ENCODE measurements at regions not wholly inside any gene's neighbourhood (a gene's known extent, or its start where the extent isn't known, plus 50 kb on each side); places are given as distances from the start of the nearest gene placed in this dataset.

GRCh38 chr11:129596351-129596750 lies 219.3 kb upstream of the TMEM45B start:
- no peak overlapping the region for H3K4me3 ChIP-seq (ENCODE audit: low read length)
- no peak for DNase-seq (ENCODE audit: low read depth)
- TF ChIP-seq CTCF (conservative IDR thresholded peaks at IDR 0.05; ENCODE audit: low read length) = no peak

GRCh38 chr11:129598378-129598777 lies 217.3 kb upstream of the TMEM45B start:
- no peak overlapping the region for H3K4me3 ChIP-seq (ENCODE audit: low read length)
- no peak for TF ChIP-seq CTCF (conservative IDR thresholded peaks at IDR 0.05; ENCODE audit: low read length)
- DNase-seq (ENCODE audit: low read depth) = no peak

GRCh38 chr11:129605815-129606214 lies 209.8 kb upstream of the TMEM45B start:
- no peak for DNase-seq (ENCODE audit: low read depth)
- no peak for TF ChIP-seq CTCF (conservative IDR thresholded peaks at IDR 0.05; ENCODE audit: low read length)
- H3K4me3 ChIP-seq (ENCODE audit: low read length) = no peak overlapping the region

- DNase-seq (ENCODE audit: low read depth) = no peak
- TF ChIP-seq CTCF (conservative IDR thresholded peaks at IDR 0.05; ENCODE audit: low read length) = no peak
- H3K4me3 ChIP-seq (ENCODE audit: low read length) = no peak overlapping the region
These were observed 206.9 kb upstream of the TMEM45B start for GRCh38 chr11:129608711-129609110.

GRCh38 chr11:129610125-129610524 lies 205.5 kb upstream of the TMEM45B start:
- no peak for DNase-seq (ENCODE audit: low read depth)
- no peak for TF ChIP-seq CTCF (conservative IDR thresholded peaks at IDR 0.05; ENCODE audit: low read length)
- no peak overlapping the region for H3K4me3 ChIP-seq (ENCODE audit: low read length)

GRCh38 chr11:129610545-129610944 lies 205.1 kb upstream of the TMEM45B start:
- H3K4me3 ChIP-seq (ENCODE audit: low read length) = no peak overlapping the region
- no peak for TF ChIP-seq CTCF (conservative IDR thresholded peaks at IDR 0.05; ENCODE audit: low read length)
- DNase-seq (ENCODE audit: low read depth) = no peak

- H3K4me3 ChIP-seq (ENCODE audit: low read length) = no peak overlapping the region
- no peak for DNase-seq (ENCODE audit: low read depth)
- TF ChIP-seq CTCF (conservative IDR thresholded peaks at IDR 0.05; ENCODE audit: low read length) = no peak
These were observed 203.8 kb upstream of the TMEM45B start for GRCh38 chr11:129611661-129612446.

Measured in AG10803 (cell line).